PFSK-1 (cell line): ENCODE measurements at regions not wholly inside any gene's neighbourhood (a gene's known extent, or its start where the extent isn't known, plus 50 kb on each side); places are given as distances from the start of the nearest gene placed in this dataset.

Experiments
- FOXP2 ChIP-seq: optimal IDR thresholded peaks from 2 replicates; pipeline ENCODE3; 2011; ENCODE audit warnings: borderline replicate concordance, control low read depth, inconsistent platforms; ENCODE audit not compliant: insufficient read depth; ENCODE audit errors: extremely low read length, extremely low read depth
- POLR2AphosphoS5 ChIP-seq: IDR thresholded peaks from 2 replicates; pipeline ENCODE4 v1.6.1; 2012; ENCODE audit warnings: low read depth, mild to moderate bottlenecking, control low read depth, low read length, moderate library complexity
- SIN3A ChIP-seq: IDR thresholded peaks from 2 replicates; pipeline ENCODE4 v1.6.1; 2012; ENCODE audit warnings: mild to moderate bottlenecking, low read length, moderate library complexity, borderline replicate concordance; ENCODE audit not compliant: insufficient read depth
- TAF1 ChIP-seq: IDR thresholded peaks from 2 replicates; pipeline ENCODE4 v1.6.1; 2012; ENCODE audit warnings: low read length, control low read depth, borderline replicate concordance; ENCODE audit not compliant: insufficient read depth
- TF ChIP-seq, protein P1 (sequence below), 2 experiments: IDR thresholded peaks; 2 replicates each; pipeline versions ENCODE4 v1.6.1 to v1.8.0; 2011 to 2012; ENCODE audit warnings: low read depth in 2 of 2, low read length in 2 of 2, control low read depth in 1 of 2, inconsistent platforms in 1 of 2, mild to moderate bottlenecking in 1 of 2, moderate library complexity in 1 of 2; ENCODE audit not compliant: insufficient read depth in 1 of 2

DNA sequence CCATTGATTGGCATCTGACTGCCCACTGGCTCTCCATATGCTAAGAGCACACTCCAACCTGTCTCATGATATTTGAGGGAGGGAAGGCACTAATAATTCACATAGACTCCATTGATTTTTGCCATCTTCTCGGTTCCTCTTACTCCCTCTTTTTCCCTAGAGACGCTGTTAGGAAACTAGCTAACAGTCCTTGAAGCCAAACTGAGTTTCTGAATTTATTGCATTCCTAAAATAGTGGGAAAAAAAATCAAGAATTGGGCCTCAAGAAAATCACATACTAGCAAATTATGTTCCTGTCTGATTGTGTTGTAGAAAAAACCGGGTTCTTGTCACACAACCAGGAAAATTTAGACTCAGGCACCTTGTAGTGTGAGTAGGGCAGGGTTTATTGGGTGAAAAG is 86.4 kb upstream of the SLC7A1 start:
- no peak for TF ChIP-seq POLR2AphosphoS5
- TF ChIP-seq, protein P1, sequence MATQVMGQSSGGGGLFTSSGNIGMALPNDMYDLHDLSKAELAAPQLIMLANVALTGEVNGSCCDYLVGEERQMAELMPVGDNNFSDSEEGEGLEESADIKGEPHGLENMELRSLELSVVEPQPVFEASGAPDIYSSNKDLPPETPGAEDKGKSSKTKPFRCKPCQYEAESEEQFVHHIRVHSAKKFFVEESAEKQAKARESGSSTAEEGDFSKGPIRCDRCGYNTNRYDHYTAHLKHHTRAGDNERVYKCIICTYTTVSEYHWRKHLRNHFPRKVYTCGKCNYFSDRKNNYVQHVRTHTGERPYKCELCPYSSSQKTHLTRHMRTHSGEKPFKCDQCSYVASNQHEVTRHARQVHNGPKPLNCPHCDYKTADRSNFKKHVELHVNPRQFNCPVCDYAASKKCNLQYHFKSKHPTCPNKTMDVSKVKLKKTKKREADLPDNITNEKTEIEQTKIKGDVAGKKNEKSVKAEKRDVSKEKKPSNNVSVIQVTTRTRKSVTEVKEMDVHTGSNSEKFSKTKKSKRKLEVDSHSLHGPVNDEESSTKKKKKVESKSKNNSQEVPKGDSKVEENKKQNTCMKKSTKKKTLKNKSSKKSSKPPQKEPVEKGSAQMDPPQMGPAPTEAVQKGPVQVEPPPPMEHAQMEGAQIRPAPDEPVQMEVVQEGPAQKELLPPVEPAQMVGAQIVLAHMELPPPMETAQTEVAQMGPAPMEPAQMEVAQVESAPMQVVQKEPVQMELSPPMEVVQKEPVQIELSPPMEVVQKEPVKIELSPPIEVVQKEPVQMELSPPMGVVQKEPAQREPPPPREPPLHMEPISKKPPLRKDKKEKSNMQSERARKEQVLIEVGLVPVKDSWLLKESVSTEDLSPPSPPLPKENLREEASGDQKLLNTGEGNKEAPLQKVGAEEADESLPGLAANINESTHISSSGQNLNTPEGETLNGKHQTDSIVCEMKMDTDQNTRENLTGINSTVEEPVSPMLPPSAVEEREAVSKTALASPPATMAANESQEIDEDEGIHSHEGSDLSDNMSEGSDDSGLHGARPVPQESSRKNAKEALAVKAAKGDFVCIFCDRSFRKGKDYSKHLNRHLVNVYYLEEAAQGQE (IDR thresholded peaks at IDR 0.05; ENCODE audit: insufficient read depth in 1 of 2, low read depth in 2 of 2, low read length in 2 of 2), result no peak
- no peak for TF ChIP-seq SIN3A
- TF ChIP-seq FOXP2, result no peak
- no peak for TF ChIP-seq TAF1

DNA sequence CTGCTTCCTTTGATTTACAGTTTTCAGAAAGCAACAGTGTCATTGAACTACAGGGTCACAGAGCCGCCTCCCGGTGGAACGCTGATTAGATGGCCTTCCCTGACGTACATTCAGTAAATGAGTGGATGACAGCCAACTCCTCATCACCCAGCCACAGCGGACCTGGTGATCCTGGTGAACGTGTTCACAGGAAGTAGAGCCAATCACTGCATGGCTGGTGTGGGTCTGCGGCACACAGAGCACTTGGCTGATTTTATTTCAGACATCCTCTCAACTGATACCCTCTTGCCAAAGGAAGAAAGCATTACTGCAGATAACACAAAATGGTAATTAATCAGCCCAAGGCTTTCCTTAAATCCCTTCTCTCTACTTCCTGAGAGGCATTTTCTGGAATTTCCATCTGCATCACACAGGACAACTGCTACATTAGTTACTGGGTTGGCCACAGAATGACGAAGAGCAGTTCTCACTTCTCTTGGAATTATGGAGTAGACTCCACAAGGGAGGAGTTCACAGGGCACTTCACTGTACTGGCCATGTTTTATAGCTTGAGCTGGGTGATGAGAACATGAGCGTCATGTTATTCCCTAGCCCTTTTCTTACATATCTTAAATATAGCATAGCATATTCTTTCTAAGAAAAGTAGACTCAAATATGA is 84.0 kb upstream of the SLC7A1 start:
- TF ChIP-seq POLR2AphosphoS5 (no peak), TAF1 (no peak)

DNA sequence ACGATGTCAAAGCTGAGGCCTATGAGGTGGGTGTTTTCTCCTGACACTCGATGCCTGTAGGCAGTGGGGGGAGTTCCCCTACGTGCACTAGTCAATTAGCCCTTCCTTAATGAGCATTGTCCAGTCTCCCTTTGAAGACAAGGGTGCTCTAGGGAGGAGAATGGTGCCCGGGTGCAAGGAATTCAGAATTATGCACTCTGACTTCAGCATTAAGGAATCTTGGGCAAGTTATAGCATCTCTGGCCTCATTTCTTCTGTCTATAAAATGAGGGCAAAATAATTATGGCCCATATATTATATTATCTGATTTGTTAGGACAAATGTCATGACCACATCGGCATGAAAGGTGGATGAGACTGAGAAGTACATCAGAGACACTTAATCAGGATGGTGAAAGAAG is 82.1 kb upstream of the SLC7A1 start:
- TF ChIP-seq POLR2AphosphoS5 (no peak), TAF1 (no peak), FOXP2 (no peak), SIN3A (no peak)
- TF ChIP-seq, protein P1 (IDR thresholded peaks at IDR 0.05; ENCODE audit: insufficient read depth in 1 of 2, low read depth in 2 of 2, low read length in 2 of 2), result no peak

DNA sequence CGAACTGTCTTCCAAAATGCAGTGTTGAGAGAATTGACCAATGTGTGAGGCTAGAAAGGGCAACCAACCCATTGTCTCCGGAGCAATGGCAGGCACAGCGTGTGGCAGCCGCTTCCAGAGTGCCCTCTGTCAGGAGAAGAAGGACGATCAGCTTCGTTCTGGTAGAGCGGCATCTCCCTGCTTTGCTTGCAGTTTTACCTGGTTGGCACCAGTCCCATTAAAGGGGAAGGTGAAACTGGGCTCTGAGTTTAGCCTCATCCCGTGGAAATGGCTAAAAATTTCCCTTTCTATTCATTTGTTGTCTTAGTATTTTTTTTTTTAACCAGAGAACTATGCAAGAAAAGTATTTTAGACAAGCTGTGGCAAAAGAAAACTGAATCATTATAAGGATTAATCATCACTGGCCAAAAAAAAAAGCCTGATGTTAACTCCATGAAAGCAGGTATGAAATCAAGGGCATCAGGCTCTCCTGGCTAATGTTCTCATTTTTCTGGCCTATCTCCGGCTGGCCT is 81.5 kb upstream of the SLC7A1 start:
- no peak for TF ChIP-seq POLR2AphosphoS5
- no peak for TF ChIP-seq TAF1
- TF ChIP-seq, protein P1 (IDR thresholded peaks at IDR 0.05; ENCODE audit: insufficient read depth in 1 of 2, low read depth in 2 of 2, low read length in 2 of 2), result no peak
- no peak for TF ChIP-seq FOXP2
- TF ChIP-seq SIN3A, result no peak

- TF ChIP-seq FOXP2 (no peak), TAF1 (no peak), POLR2AphosphoS5 (no peak), SIN3A (no peak)
- TF ChIP-seq, protein P1 (IDR thresholded peaks at IDR 0.05; ENCODE audit: insufficient read depth in 1 of 2, low read depth in 2 of 2, low read length in 2 of 2), result no peak
Observed at GRCh38 chr13:29676535-29676934, 81.0 kb upstream of the SLC7A1 start.
